HG03354 (cell line): ENCODE measurements at regions not wholly inside any gene's neighbourhood (a gene's known extent, or its start where the extent isn't known, plus 50 kb on each side); places are given as distances from the start of the nearest gene placed in this dataset.
"Not testable (repeated sequence)": the region's sequence is repeated elsewhere in the genome, so short reads cannot be mapped to it uniquely, and the experiment has no call there.

Experiments used
- ATAC-seq: cut with Tn5 transposase; IDR thresholded peaks from one replicate; pipeline ENCODE4 v1.9.1; 2021; ENCODE audit warnings: mild to moderate bottlenecking; ENCODE audit not compliant: unreplicated experiment, poor library complexity, severe bottlenecking

DNA sequence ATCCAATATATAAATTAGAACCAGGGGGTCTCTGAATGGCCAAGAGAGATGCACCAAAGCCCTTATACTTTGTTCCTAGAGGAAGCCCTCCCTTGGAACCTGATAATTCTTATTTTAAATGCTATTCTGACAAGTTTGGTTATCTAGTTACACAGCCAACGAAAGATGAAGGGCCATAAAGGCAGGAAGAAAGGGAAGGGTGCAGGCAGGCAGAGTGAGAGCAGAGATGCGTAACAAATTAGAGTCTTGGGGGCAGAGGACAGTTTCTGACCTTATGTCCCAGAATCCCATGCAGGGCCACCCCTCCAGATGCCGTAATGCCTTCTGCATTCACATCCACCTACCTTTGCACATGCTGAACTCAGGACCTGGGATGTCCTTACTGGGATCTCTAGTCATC is 344.6 kb upstream of the ARID1B start:
- ATAC-seq, result no peak

DNA sequence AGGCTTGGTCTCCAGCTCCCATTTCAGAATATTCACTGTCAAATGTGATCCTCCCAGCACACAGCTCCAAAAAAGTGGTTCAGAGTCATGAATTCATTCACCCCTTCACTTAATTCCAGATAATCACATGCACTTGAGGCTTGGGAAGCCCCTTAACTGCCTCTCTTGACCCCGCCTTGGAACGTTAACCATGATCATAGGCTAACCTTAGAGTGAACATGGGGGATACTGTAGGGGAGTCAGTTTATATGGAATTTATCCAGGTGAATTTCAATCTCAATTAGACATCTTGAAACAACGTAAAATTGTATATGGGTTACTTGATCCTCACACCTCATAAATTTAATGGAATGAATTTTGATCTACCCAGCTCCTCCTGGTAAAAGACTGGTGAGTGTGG is 346.8 kb upstream of the ARID1B start:
- ATAC-seq, result no peak

DNA sequence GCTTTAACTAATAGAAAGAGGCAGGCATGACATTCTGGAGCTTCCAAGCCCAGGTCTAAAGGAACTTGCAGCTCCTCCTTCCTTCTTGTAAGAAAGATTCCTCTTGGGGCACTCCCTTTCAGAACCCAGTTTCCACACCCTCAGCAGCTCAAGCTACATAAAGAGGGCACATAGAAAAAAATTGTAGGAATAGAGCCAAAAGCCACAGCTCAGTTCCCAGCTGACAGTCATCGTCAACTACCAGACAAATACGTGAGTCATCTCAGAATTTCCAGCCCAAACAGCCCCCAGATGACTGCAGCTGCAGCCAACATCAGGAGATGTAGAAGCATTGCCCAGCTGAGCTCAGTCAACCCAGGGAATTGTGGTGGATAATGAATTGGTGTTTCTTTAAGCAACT is 349.8 kb upstream of the ARID1B start:
- no peak for ATAC-seq

DNA sequence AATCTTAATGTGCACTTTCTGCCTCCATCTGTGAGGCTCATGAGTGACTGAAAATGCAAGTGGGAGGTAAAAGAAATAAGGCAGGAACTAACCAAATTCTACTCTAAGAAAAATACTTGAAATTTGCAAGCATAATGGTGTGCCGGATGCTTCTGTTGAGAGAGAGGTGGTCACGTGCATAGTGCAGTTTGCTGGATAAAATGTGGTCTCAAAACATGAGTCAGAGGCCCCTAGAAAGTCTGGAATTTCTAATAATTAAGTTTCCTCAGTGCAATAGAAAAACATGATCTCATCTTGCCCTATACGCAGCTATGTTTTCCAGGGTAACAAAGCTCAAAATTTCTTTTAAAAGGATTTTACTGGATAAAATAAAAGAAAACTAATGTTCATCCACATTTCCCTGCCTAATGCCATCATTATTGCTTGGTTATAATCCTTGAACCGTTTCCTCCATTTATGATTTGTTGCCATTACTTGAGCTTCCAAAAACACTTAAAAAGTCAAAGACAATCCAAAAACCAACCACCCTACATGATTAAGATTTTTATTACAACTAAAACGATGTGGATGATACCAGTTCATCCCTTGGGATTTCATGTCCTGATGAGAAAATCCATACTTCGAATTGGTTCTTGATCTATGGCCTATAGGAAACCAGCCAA is 351.7 kb upstream of the ARID1B start:
- no peak for ATAC-seq

DNA sequence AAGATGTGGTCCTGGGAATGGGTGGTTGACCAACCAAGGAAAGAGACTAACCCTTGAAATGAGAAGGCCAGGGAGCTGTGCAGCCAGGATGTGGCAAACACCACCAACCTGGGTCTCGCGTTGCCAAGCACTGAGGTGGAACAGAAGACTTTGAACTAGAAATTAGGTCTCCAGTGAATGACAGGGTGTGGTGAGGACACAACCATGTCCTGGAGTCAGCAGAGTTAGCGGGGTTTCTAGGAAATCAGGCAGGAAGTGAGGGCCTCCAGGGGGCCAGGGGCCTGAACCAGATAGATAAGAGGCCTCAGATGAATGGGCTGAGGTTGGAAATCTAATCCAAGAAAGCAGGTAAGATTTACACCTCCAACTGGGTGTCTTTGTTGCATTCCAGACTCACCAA is 353.3 kb upstream of the ARID1B start:
- no peak for ATAC-seq

DNA sequence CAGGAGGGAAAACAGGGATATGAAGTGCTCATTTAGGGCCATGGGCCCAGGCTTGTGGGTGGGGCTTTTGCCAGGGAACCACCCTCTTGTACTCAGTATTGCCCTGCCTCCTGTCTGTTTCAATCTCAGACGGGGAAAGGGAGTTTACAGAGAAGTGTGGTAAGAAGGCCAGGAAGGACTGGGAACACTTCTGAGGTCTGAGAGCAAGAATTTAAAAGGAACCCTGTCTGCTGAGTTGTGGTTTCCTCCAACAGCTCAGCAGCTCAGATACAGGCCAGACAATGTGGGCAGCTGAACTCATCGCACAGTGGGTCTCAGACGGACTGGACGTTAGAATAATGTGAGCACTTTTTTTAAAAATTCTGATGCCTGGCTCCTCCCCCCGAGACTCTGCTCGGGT is 354.1 kb upstream of the ARID1B start:
- ATAC-seq, result no peak

DNA sequence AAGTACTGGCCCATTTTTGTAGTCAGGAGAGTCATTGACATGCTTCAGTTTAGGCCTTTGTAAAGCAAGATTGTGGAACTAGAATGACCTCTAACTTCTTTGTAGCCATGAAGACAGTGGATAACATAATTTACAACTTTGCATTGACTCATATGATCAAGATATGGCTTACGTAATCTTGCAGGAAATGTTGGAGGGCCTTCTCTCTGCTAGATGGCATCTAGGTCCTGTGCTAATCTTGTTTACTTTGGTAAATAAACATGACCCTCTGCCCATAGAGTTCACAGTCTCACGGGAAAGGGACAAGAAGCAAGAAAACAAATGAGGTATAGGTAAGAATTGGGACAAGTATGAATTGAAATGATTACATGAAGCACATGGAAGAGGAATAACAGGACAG is 355.2 kb upstream of the ARID1B start:
- ATAC-seq, result no peak

DNA sequence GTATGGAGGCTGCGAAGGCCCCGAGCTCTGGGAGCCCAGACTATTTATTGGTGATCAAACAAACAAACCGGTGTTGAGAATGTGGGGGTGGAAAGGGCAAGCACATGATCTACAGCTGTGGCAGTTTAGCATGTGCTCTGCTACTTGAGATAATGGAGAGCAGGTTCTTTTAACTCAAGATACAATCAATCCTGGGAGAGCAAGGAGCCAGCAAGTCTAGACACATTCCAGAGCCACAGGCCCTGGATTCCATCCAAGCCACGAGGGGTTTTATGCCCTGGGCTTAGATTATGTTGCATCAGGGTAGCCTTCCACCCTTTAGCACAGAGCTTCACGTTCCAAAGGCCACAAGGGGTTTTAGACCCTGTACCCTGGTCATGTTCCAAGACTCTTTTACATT is 355.9 kb upstream of the ARID1B start:
- ATAC-seq, result not testable (repeated sequence)

DNA sequence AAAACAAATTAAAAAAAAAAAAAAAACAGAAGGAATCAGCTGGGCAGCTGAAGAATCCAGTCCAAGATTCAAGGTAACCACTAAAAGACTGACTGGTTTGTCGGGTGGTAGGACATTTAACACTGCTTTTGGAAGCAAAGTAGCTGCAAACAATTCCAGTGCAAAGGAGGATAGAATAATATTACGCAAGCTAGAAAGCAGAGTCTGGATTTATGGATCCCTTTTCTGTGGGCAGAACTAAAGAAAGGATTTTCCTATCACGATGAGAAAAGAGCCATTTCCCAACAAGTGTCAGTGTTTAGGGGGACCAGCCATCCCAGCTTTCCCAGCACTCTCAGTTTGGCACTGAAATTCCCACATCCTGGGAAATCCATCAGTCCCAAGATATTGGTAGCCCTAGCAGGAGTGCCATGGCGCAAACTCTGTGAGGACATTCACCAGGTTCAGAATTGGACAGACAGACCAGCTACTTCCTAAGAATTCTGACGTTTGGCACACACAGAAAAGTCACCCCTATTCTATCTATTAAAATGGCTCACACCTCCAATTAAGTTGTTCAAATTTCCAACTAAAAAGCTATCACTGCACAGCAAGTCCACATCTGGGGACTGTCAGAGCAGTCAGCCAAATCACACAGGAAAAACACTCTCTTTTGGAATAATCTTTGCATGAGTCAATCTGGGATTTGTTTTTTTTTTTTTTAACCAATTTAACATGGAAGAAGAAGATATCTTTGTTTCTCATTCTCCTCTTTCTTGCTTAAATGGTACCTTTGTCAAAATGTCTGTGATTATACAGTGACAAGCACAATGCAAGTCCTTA is 356.8 kb upstream of the ARID1B start:
- ATAC-seq, result no peak

DNA sequence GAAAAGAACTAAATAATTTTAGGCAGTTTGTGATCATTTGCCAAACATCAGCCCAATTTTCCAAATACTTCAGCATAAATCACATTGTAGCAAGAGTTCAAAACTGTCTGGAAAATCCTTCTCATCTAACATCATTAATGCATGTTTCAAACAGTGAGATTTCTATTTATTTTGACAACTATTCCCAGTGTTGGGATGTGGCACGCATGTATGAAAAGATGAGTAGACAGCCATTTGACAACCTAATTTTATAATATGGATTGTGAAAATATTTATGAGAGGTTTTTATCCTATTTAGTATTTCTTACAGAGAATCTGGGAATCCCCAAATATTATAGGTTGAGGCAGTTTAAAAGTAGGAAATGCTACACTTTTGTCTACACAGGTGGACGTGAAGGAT is 357.6 kb upstream of the ARID1B start:
- ATAC-seq, result no peak

DNA sequence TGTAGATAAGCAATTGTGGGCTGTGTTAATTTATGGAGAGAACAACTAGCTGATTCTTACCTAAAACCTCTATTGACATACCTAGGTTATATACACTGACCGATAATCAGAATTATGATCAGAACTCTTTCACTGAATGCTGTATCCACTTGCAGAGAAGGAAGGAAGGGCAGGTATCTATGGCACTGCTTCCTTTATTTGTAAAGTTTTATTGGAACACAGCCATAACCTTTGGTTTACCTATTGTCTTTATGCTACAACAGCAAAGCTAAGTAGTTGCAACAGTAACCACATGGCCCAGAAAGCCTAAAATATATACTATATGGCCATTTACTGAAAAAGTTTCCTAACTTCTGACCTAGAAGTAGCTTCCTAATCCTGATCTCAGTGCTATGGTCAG is 358.9 kb upstream of the ARID1B start:
- ATAC-seq, result no peak

DNA sequence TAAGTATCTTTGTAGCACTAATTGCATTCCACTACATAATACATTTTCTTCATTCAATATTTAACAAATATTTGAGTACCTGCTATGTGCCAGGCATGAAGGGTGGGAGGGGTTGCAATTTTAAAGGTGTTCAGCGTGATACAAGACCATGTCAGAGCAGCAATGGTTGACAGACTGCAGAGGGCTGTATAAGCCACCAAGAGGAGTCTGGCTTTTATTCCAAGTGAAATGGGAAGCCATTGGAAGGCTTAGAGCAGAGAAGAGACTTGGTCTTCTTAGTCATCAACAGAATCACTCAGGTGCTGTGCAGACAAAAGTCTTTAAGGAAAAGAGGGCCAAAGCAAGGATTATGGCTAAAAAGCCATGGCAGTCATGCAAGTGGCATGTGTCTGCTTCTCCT is 360.8 kb upstream of the ARID1B start:
- no peak for ATAC-seq

DNA sequence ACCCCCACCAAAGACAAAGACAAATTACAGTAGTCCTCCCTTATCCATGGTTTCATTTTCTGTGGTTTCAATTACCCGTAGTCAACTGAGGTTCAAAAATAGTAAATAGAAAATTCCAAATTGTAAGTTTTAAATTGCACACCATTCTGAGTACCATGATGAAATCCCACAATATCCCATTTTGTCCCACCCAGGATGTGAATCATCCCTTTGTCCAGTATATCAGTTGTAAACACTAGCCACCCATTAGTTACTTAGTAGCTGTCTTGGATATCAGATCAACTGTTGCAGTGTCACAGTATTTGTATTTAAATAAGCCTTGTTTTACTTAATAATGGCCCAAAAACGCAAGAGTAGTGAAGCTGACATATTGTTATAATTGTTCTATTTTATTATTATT is 364.0 kb upstream of the ARID1B start:
- ATAC-seq, result no peak

DNA sequence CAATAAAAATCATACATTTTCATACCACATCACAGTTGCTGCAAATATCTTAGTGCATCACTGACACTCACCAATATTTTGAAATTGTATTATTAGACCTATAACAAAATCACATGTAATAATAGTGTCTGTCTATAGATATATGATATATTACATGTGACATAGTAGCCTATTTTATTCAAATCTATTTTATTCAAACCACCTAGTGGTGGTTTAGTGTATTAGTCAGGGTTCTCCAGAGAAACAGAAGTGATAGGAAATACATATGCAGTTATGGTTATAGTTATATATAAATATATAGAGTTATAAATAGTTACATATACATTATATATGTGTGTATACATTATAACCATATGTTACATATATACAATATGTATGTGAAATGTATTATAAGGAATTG is 366.5 kb upstream of the ARID1B start:
- no peak for ATAC-seq

DNA sequence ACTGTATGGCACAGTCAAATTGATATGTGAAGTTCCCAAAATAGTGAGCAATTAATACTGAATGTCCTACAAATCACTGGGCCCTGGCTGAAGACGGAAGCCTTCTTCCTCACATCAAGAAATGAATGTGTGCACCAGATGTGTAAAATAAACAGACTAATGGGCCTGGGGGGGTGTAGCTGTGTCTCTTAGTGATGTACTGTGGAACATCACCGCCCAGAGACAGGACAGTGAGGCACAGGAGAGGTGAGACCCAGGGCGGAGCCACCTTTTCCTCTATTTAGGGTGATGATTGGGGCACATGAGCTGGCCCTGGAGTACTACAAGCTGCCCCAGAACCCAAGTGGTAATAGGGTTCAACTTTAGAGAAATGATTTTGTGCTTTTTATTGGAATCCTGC is 368.5 kb upstream of the ARID1B start:
- no peak for ATAC-seq

DNA sequence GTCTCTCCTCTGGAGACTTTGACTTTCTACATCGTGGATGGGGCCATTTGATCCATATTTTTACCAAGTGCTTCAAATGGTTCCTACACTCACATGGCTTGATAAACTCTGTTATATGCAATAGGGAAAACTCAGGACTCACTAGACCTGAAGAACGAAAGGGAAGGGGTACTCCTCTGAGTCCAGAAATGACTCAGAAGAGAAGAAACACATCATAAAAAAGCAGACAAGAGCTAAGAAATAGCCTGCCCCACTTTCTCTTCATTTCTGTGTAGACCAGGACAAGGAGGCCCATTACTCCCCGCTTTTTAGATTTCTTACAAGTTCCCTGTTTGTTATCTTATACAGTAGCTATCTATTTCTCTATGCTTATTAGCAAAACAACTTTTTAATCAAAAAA is 369.8 kb upstream of the ARID1B start:
- ATAC-seq, result no peak

DNA sequence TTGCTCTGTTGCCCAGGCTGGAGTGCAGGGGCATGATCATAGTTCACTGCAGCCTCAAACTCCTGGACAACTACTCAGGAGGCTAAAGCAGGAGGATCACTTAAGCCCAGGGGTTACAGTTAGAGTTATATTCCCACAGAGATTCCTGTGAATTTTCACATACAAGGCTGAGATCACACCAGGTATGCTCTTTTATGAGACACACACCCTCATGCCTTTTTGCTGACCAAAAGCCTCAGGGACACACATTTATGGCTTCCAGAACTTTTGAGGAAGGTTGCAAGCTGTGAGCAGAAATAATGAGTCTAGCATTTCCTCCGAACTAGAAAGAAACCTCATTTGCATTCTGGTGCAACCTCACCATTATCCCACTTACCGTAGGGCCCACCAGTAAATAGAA is 370.5 kb upstream of the ARID1B start:
- ATAC-seq, result no peak

DNA sequence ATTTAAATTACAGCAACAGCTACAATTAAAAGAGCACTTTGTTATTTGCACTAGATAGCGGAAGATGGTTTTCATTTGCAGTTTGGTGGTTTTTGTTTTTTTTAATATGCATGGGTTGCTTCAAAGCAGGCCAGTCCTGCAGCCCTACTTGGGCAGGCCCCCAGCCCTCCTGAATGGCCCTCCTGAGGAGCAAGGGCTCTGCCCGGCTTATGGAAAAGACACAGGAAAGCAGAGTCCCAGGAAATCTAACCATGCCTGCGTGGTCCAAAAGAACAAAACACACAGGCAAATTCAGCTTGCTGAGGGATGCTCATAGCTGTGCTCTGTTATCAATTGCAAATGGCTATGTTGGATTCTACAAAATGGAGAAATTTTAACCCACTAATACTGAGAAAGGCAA is 371.1 kb upstream of the ARID1B start:
- no peak for ATAC-seq

DNA sequence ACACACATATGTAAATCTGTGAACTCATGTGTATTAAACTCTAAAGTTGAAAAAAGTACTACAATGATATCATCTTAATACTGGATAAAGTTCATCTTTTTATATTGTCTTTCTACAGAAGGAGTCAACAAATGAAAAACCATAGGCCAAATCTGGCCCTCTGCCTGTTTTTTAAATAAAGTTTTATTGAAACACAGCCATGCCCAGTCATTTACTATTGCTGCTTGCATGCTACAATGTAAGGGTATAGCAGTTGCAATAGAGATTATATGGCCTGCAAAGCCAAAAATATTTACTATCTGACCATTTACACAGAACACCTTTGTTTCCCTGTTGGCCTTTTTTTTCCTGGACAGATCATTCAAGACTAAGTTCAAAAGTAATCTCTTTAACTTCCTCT is 374.6 kb upstream of the ARID1B start:
- no peak for ATAC-seq

DNA sequence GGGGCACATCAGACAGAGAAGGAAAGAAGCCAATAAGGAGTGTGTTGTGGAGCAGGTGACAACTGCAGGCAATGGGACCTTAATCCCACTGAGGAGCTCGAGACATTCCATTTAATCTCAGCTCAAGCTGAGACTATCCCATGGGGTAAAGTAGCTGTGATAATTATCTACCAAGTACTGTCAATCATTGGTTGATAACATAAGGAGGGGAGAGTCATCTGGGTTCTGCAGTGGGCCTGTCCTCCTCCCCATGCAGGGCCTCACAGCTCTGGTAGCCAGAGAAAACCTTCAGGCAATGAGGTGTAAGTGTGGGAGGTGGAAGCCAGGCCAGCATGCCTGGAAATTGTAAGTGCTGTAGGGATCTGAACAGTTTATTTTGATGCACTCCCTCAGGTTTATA is 375.0 kb upstream of the ARID1B start:
- no peak for ATAC-seq

DNA sequence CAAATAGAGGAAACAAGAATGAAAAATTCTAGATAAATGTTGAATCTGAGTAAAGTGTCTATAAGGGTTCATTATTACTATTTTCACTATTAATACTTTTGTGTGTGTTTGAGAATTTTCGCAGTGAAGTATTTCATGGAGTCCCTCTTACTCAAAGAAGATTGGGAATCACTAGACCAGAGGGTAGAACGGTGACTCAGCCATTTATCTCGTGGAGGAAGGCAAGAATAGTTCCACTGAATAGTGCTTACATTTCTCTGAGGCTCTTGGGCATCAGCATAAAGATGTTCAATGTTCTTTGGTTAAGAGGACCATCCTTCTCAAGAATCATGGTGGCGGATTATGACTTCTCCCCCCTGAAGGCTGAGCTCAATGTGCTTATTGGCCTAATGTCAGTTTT is 376.7 kb upstream of the ARID1B start:
- ATAC-seq, result no peak

DNA sequence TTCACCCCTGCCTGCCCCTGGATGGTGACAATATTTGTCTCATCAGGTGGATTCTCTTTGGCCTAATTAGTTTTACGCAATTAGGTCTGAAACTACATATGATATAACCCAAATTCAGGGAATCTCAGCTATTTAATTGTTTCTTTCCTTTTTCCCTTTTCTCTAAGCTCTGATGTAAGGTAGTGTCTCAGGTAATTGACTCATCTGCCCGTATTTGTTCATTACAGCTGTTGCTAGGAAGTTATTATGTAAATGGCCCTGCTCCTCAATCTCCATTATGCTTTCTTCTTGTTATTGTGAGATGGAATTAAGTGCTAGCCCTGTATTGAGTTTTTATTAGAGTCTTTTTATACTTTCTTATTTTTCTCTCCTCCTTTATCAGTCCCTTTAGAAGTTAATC is 378.2 kb upstream of the ARID1B start:
- no peak for ATAC-seq
